ENCODE measurements at regions not wholly inside any gene's neighbourhood (a gene's known extent, or its start where the extent isn't known, plus 50 kb on each side); places are given as distances from the start of the nearest gene placed in this dataset.

DNA sequence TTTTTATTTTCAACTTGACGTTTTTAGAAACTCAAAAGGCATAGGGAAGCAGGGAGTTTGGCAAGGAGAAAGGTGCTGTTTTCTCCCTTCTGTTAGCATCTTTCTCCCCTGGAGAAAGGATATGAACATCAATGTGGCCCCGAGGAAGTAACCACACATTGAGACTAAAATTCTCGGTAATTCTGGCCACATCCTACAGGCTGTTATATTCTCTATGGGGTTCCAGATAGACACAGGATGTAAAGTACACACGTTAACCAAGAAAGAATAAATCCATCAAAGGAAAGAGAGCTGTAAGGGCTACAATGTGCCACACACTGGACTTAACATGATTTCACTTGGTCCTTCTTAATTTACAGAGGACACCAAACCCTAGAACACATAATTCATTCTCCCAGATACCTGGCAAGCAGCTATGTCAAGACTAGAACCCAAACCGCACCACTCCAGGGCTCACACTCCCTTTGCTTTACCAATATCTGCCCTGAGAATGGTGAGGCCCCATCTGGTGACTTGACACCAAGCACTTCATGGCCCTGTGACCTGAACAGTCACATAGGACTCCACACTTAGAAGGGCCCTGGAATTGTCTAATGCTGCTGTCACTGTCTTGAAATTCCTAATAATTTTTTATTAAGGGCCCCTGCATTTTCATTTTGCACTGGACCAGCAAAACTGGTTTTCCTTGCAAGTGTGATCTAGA lies 73.9 kb downstream of the PRLHR start (continued):
- TF ChIP-seq CREM (CRISPR knock-in tag; IDR thresholded peaks at IDR 0.05) (no peak), TEAD1 (CRISPR knock-in tag; IDR thresholded peaks at IDR 0.05) (no peak), NFYB (CRISPR knock-in tag; conservative IDR thresholded peaks at IDR 0.05; ENCODE audit: low read depth) (no peak), SOX15 (CRISPR knock-in tag; IDR thresholded peaks at IDR 0.05) (no peak)

GRCh38 chr10:118520116-118520742 lies 75.2 kb downstream of the PRLHR start:
- no peak overlapping the region for H3K4me3 Mint-ChIP-seq
- peaks cover 44% of the 10 kb centered on the region for H3K9me3 Mint-ChIP-seq
- 0 out of 2 replicates have a peak, but pooled peaks cover 3% of the 10 kb centered on the region for H3K36me3 Mint-ChIP-seq
- ChIA-PET CTCF (no interaction called here), POLR2A (no interaction called here)
- no peaks in the 10 kb centered on the region; the same call in none of the 2 replicates for H3K27me3 Mint-ChIP-seq (ENCODE audit: low read depth)
- TF ChIP-seq, protein P1, sequence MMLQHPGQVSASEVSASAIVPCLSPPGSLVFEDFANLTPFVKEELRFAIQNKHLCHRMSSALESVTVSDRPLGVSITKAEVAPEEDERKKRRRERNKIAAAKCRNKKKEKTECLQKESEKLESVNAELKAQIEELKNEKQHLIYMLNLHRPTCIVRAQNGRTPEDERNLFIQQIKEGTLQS (CRISPR knock-in tag; conservative IDR thresholded peaks at IDR 0.05) = no peak
- TF ChIP-seq, protein P2, sequence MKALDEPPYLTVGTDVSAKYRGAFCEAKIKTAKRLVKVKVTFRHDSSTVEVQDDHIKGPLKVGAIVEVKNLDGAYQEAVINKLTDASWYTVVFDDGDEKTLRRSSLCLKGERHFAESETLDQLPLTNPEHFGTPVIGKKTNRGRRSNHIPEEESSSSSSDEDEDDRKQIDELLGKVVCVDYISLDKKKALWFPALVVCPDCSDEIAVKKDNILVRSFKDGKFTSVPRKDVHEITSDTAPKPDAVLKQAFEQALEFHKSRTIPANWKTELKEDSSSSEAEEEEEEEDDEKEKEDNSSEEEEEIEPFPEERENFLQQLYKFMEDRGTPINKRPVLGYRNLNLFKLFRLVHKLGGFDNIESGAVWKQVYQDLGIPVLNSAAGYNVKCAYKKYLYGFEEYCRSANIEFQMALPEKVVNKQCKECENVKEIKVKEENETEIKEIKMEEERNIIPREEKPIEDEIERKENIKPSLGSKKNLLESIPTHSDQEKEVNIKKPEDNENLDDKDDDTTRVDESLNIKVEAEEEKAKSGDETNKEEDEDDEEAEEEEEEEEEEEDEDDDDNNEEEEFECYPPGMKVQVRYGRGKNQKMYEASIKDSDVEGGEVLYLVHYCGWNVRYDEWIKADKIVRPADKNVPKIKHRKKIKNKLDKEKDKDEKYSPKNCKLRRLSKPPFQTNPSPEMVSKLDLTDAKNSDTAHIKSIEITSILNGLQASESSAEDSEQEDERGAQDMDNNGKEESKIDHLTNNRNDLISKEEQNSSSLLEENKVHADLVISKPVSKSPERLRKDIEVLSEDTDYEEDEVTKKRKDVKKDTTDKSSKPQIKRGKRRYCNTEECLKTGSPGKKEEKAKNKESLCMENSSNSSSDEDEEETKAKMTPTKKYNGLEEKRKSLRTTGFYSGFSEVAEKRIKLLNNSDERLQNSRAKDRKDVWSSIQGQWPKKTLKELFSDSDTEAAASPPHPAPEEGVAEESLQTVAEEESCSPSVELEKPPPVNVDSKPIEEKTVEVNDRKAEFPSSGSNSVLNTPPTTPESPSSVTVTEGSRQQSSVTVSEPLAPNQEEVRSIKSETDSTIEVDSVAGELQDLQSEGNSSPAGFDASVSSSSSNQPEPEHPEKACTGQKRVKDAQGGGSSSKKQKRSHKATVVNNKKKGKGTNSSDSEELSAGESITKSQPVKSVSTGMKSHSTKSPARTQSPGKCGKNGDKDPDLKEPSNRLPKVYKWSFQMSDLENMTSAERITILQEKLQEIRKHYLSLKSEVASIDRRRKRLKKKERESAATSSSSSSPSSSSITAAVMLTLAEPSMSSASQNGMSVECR (CRISPR knock-in tag; IDR thresholded peaks at IDR 0.05; ENCODE audit: borderline replicate concordance) = no peak
- TF ChIP-seq, protein P3, sequence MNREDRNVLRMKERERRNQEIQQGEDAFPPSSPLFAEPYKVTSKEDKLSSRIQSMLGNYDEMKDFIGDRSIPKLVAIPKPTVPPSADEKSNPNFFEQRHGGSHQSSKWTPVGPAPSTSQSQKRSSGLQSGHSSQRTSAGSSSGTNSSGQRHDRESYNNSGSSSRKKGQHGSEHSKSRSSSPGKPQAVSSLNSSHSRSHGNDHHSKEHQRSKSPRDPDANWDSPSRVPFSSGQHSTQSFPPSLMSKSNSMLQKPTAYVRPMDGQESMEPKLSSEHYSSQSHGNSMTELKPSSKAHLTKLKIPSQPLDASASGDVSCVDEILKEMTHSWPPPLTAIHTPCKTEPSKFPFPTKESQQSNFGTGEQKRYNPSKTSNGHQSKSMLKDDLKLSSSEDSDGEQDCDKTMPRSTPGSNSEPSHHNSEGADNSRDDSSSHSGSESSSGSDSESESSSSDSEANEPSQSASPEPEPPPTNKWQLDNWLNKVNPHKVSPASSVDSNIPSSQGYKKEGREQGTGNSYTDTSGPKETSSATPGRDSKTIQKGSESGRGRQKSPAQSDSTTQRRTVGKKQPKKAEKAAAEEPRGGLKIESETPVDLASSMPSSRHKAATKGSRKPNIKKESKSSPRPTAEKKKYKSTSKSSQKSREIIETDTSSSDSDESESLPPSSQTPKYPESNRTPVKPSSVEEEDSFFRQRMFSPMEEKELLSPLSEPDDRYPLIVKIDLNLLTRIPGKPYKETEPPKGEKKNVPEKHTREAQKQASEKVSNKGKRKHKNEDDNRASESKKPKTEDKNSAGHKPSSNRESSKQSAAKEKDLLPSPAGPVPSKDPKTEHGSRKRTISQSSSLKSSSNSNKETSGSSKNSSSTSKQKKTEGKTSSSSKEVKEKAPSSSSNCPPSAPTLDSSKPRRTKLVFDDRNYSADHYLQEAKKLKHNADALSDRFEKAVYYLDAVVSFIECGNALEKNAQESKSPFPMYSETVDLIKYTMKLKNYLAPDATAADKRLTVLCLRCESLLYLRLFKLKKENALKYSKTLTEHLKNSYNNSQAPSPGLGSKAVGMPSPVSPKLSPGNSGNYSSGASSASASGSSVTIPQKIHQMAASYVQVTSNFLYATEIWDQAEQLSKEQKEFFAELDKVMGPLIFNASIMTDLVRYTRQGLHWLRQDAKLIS (CRISPR knock-in tag; IDR thresholded peaks at IDR 0.05; ENCODE audit: borderline replicate concordance) = no peak
- no peak for TF ChIP-seq ZBTB21 (CRISPR knock-in tag; IDR thresholded peaks at IDR 0.05; ENCODE audit: borderline replicate concordance)
- peaks cover 12% of the 10 kb centered on the region for H3K4me1 Mint-ChIP-seq
- DNase-seq (ENCODE audit: low spot score) = no peak
- no peak for ATAC-seq
- H3K27ac Mint-ChIP-seq = no peak overlapping the region

- ATAC-seq = no peak
- Mint-ChIP-seq H3K9me3 (peaks cover 34% of the 10 kb centered on the region), H3K27ac (no peak overlapping the region), H3K27me3 (ENCODE audit: low read depth) (no peaks in the 10 kb centered on the region; the same call in 1 of the 2 replicates), H3K4me3 (no peak overlapping the region), H3K4me1 (peaks cover 7% of the 10 kb centered on the region), H3K36me3 (0 out of 2 replicates have a peak, but pooled peaks cover 3% of the 10 kb centered on the region)
- TF ChIP-seq ZNF219 (CRISPR knock-in tag; IDR thresholded peaks at IDR 0.05; ENCODE audit: borderline replicate concordance) = no peak
- TF ChIP-seq, protein P2 (CRISPR knock-in tag; IDR thresholded peaks at IDR 0.05; ENCODE audit: borderline replicate concordance) = no peak
- no peak for TF ChIP-seq TEAD1 (CRISPR knock-in tag; IDR thresholded peaks at IDR 0.05)
- no peak for TF ChIP-seq FOXP1 (CRISPR knock-in tag; IDR thresholded peaks at IDR 0.05; ENCODE audit: borderline replicate concordance)
- ChIA-PET POLR2A (no interaction called here), CTCF (no interaction called here)
- no peak for DNase-seq (ENCODE audit: low spot score)
These were observed 77.4 kb downstream of the PRLHR start for GRCh38 chr10:118518095-118518494.
